SK-N-SH (cell line): ENCODE measurements at regions not wholly inside any gene's neighbourhood (a gene's known extent, or its start where the extent isn't known, plus 50 kb on each side); places are given as distances from the start of the nearest gene placed in this dataset.
A peak's percentile ranks its signal among the peaks of the same experiment; 100 is the strongest.

Source experiments
- CTCF ChIA-PET: fragments of 300-600, 350-600 bp; formaldehyde crosslinking; extraction: SDS; loops from one replicate; lab custom pipeline; 2021; lab: Yijun Ruan, JAX
- POLR2A ChIA-PET: fragments of 350-600 bp; sonication (Branson Sonifier 250); formaldehyde crosslinking; extraction: SDS; loops from one replicate; lab custom pipeline; 2020; ENCODE audit warnings: antibody characterized with exemption, inconsistent platforms; lab: Yijun Ruan, JAX
- DNase-seq: peaks from one replicate; pipeline ENCODE4 v3.0.0; 2012
- H2AFZ ChIP-seq: fragments of 200-600 bp; sonication (generic); 2 replicates; pipeline ENCODE4 v1.8.1; 2016; ENCODE audit warnings: antibody characterized with exemption, mild to moderate bottlenecking, low read depth
- H3F3A ChIP-seq: fragments of 200-600 bp; sonication (generic); replicated peaks from 2 replicates; pipeline ENCODE3; 2016; ENCODE audit warnings: antibody characterized with exemption, mild to moderate bottlenecking; ENCODE audit not compliant: insufficient read depth
- H3K27ac ChIP-seq, 2 experiments: fragments of 200-500 bp in 1 of 2; fragments of 200-600 bp in 1 of 2; sonication (Bioruptor generic) in 1 of 2; sonication (generic), shearing (Covaris generic) in 1 of 2; 2 replicates each; pipeline versions ENCODE4 v1.5.1 to v1.6.1; 2014 to 2016; ENCODE audit warnings: low read depth in 2 of 2, inconsistent platforms in 1 of 2, low read length in 1 of 2, mild to moderate bottlenecking in 1 of 2, mixed read lengths in 1 of 2
- H3K27me3 ChIP-seq: fragments of 200-600 bp; sonication (generic), shearing (Covaris generic); 2 replicates; pipeline ENCODE4 v1.6.1; 2016; ENCODE audit warnings: mixed run types; ENCODE audit not compliant: insufficient read depth
- H3K36me3 ChIP-seq, 2 experiments: fragments of 200-500 bp in 1 of 2; fragments of 200-600 bp in 1 of 2; sonication (Bioruptor generic) in 1 of 2; sonication (generic) in 1 of 2; replicated peaks in 1 of 2; 2 replicates each; pipeline versions ENCODE3 to v1.5.1; 2014 to 2016; ENCODE audit warnings: low read length in 1 of 2, mild to moderate bottlenecking in 1 of 2; ENCODE audit not compliant: insufficient read depth in 2 of 2, control insufficient read depth in 1 of 2
- H3K4me1 ChIP-seq, 2 experiments: fragments of 200-500 bp in 1 of 2; fragments of 200-600 bp in 1 of 2; sonication (Bioruptor generic) in 1 of 2; sonication (generic), shearing (Covaris generic) in 1 of 2; 2 replicates each; pipeline versions ENCODE4 v1.5.1 to v1.6.1; 2014 to 2016; ENCODE audit warnings: low read depth in 1 of 2, low read length in 1 of 2, mixed run types in 1 of 2; ENCODE audit not compliant: insufficient read depth in 2 of 2, control insufficient read depth in 1 of 2
- H3K4me2 ChIP-seq: fragments of 200-600 bp; sonication (generic), shearing (Covaris generic); 2 replicates; pipeline ENCODE4 v1.6.1; 2017; ENCODE audit warnings: mixed run types
- H3K4me3 ChIP-seq, 2 experiments: fragments of 200-500 bp in 1 of 2; fragments of 200-600 bp in 1 of 2; sonication (Bioruptor generic) in 1 of 2; sonication (generic), shearing (Covaris generic) in 1 of 2; 2 replicates each; pipeline versions ENCODE4 v1.5.1 to v1.8.1; 2014 to 2016; ENCODE audit warnings: low read depth in 2 of 2, inconsistent platforms in 1 of 2, low read length in 1 of 2, mild to moderate bottlenecking in 1 of 2, mixed read lengths in 1 of 2, moderate library complexity in 1 of 2
- H3K79me2 ChIP-seq: fragments of 200-600 bp; sonication (generic); 2 replicates; pipeline ENCODE4 v1.8.1; 2017; ENCODE audit warnings: mild to moderate bottlenecking; ENCODE audit not compliant: insufficient read depth
- H3K9ac ChIP-seq: fragments of 200-600 bp; sonication (generic); 2 replicates; pipeline ENCODE4 v1.6.1; 2017; ENCODE audit warnings: mixed run types
- H3K9me2 ChIP-seq: fragments of 200-600 bp; sonication (generic); 2 replicates; pipeline ENCODE4 v1.6.1; 2017; ENCODE audit warnings: mixed run types
- H3K9me3 ChIP-seq: fragments of 200-600 bp; sonication (generic); 2 replicates; pipeline ENCODE4 v1.6.1; 2017; ENCODE audit warnings: mixed run types, mild to moderate bottlenecking, moderate library complexity
- H4K20me1 ChIP-seq: fragments of 200-600 bp; sonication (generic); 2 replicates; pipeline ENCODE4 v1.6.1; 2017; ENCODE audit warnings: mild to moderate bottlenecking, mixed run types; ENCODE audit not compliant: insufficient read depth
- EP300 ChIP-seq, 2 experiments: IDR thresholded peaks; 2 replicates each; pipeline versions ENCODE4 v1.4.0 to v1.6.1; 2012; ENCODE audit warnings: borderline replicate concordance in 1 of 2, low read depth in 1 of 2, low read length in 1 of 2
- FOSL2 ChIP-seq: IDR thresholded peaks from 2 replicates; pipeline ENCODE4 v1.4.0; 2012; ENCODE audit warnings: low read depth, mild to moderate bottlenecking, moderate library complexity, borderline replicate concordance
- GATA2 ChIP-seq: sonication (generic); formaldehyde crosslinking; IDR thresholded peaks from 2 replicates; pipeline ENCODE4 v1.5.0; 2020; ENCODE audit warnings: mild to moderate bottlenecking, missing genetic modification reagents
- JUND ChIP-seq: IDR thresholded peaks from 2 replicates; pipeline ENCODE4 v1.4.0; 2012
- NFIC ChIP-seq: IDR thresholded peaks from 2 replicates; pipeline ENCODE4 v1.4.0; 2012; ENCODE audit warnings: borderline replicate concordance
- RAD21 ChIP-seq: IDR thresholded peaks from 2 replicates; pipeline ENCODE4 v1.6.1; 2012; ENCODE audit warnings: mild to moderate bottlenecking, low read length
- RCOR1 ChIP-seq: fragments of 150-350 bp; IDR thresholded peaks from 2 replicates; pipeline ENCODE4 v1.6.1; 2017; ENCODE audit warnings: antibody characterized with exemption, low read length
- RFX5 ChIP-seq: IDR thresholded peaks from 2 replicates; pipeline ENCODE4 v1.6.1; 2012; ENCODE audit warnings: mild to moderate bottlenecking, improper control_type of control experiment, low read length
- RXRA ChIP-seq: IDR thresholded peaks from 2 replicates; pipeline ENCODE4 v1.4.0; 2012; ENCODE audit warnings: low read depth, mild to moderate bottlenecking, borderline replicate concordance
- SIN3A ChIP-seq: IDR thresholded peaks from 2 replicates; pipeline ENCODE4 v1.6.1; 2012; ENCODE audit warnings: low read depth, mild to moderate bottlenecking, low read length, moderate library complexity, borderline replicate concordance
- SMC3 ChIP-seq: IDR thresholded peaks from 2 replicates; pipeline ENCODE4 v1.6.1; 2012; ENCODE audit warnings: low read depth, low read length, improper control_type of control experiment
- YY1 ChIP-seq: IDR thresholded peaks from 2 replicates; pipeline ENCODE4 v1.4.0; 2012; ENCODE audit warnings: low read depth, mild to moderate bottlenecking
- WGBS: methylation state at CpG from one replicate; pipeline ENCODE4 v1.1.6; 2017; ENCODE audit warnings: low lambda C conversion rate; 5-methylcytosine and 5-hydroxymethylcytosine counted together
- TF ChIP-seq, protein P1 (sequence below): fragments of 150-350 bp; IDR thresholded peaks from 2 replicates; pipeline ENCODE4 v1.6.1; 2016; ENCODE audit warnings: mild to moderate bottlenecking, low read depth, low read length
- TF ChIP-seq, protein P2 (sequence below): fragments of 150-350 bp; IDR thresholded peaks from 2 replicates; pipeline ENCODE4 v1.6.1; 2017; ENCODE audit warnings: antibody characterized with exemption, low read length, low read depth, borderline replicate concordance
- TF ChIP-seq, protein P3 (sequence below): IDR thresholded peaks from 2 replicates; pipeline ENCODE4 v1.4.0; 2012; ENCODE audit warnings: low read depth, borderline replicate concordance
- TF ChIP-seq, protein P4 (sequence below): IDR thresholded peaks from 2 replicates; pipeline ENCODE4 v1.4.0; 2012; ENCODE audit warnings: low read depth, borderline replicate concordance
- TF ChIP-seq, protein P5 (sequence below): IDR thresholded peaks from 2 replicates; pipeline ENCODE4 v1.4.0; 2012; ENCODE audit warnings: low read depth

DNA sequence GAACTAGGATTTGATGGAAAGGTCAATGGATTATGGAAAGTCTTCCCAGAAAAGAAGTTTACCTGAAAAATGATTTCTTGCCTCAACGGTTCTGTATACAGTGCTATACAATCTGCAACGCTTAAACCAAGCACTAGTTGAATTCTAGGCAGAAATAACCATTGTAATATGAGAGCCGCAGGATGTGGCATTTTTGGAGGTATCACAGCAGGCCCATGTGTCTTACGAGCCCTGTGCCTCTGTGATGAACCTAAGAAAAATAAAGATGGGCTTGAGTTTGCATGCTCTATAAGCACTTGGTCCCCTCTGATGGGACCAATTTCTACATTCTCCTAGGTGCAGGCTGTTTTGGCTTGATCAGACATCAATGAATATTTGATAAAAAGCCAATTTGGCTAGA is 78.7 kb upstream of the RFC3 start:
- no peak for TF ChIP-seq RCOR1
- no peak for TF ChIP-seq FOSL2
- TF ChIP-seq, protein P1, sequence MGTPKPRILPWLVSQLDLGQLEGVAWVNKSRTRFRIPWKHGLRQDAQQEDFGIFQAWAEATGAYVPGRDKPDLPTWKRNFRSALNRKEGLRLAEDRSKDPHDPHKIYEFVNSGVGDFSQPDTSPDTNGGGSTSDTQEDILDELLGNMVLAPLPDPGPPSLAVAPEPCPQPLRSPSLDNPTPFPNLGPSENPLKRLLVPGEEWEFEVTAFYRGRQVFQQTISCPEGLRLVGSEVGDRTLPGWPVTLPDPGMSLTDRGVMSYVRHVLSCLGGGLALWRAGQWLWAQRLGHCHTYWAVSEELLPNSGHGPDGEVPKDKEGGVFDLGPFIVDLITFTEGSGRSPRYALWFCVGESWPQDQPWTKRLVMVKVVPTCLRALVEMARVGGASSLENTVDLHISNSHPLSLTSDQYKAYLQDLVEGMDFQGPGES = no peak
- TF ChIP-seq, protein P2, sequence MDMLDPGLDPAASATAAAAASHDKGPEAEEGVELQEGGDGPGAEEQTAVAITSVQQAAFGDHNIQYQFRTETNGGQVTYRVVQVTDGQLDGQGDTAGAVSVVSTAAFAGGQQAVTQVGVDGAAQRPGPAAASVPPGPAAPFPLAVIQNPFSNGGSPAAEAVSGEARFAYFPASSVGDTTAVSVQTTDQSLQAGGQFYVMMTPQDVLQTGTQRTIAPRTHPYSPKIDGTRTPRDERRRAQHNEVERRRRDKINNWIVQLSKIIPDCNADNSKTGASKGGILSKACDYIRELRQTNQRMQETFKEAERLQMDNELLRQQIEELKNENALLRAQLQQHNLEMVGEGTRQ = no peak
- TF ChIP-seq, protein P3, sequence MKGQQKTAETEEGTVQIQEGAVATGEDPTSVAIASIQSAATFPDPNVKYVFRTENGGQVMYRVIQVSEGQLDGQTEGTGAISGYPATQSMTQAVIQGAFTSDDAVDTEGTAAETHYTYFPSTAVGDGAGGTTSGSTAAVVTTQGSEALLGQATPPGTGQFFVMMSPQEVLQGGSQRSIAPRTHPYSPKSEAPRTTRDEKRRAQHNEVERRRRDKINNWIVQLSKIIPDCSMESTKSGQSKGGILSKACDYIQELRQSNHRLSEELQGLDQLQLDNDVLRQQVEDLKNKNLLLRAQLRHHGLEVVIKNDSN = no peak
- TF ChIP-seq JUND = no peak
- TF ChIP-seq, protein P4, sequence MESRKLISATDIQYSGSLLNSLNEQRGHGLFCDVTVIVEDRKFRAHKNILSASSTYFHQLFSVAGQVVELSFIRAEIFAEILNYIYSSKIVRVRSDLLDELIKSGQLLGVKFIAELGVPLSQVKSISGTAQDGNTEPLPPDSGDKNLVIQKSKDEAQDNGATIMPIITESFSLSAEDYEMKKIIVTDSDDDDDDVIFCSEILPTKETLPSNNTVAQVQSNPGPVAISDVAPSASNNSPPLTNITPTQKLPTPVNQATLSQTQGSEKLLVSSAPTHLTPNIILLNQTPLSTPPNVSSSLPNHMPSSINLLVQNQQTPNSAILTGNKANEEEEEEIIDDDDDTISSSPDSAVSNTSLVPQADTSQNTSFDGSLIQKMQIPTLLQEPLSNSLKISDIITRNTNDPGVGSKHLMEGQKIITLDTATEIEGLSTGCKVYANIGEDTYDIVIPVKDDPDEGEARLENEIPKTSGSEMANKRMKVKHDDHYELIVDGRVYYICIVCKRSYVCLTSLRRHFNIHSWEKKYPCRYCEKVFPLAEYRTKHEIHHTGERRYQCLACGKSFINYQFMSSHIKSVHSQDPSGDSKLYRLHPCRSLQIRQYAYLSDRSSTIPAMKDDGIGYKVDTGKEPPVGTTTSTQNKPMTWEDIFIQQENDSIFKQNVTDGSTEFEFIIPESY = no peak
- no peak for TF ChIP-seq RXRA
- TF ChIP-seq RFX5 = no peak
- no peak for TF ChIP-seq EP300 (IDR thresholded peaks at IDR 0.05; ENCODE audit: borderline replicate concordance in 1 of 2, low read depth in 1 of 2, low read length in 1 of 2)
- no peak for TF ChIP-seq GATA2 (CRISPR knock-in tag)
- TF ChIP-seq YY1 = no peak
- TF ChIP-seq SIN3A = no peak
- TF ChIP-seq SMC3 = no peak
- no peak for TF ChIP-seq NFIC
- TF ChIP-seq, protein P5, sequence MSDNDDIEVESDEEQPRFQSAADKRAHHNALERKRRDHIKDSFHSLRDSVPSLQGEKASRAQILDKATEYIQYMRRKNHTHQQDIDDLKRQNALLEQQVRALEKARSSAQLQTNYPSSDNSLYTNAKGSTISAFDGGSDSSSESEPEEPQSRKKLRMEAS = no peak
- TF ChIP-seq RAD21 = no peak

More for the DNA sequence above, 78.7 kb upstream of the RFC3 start:
- no peak for DNase-seq
- ChIA-PET CTCF (interaction anchor here (1.5 kb wide), 1 partner anchor 15 kb away, joined by 5 read pairs; no protein-coding TSS in a partner anchor), POLR2A (no interaction called here)
- H3F3A ChIP-seq = no peaks in the 10 kb centered on the region
- no peak overlapping the region for H2AFZ ChIP-seq
- H3K4me2 ChIP-seq = no peak overlapping the region
- 97% methylated on average over 4 of the region's 4 CpGs for WGBS
- H3K27me3 ChIP-seq = no peaks in the 10 kb centered on the region
- H3K9me2 ChIP-seq = no peaks in the 10 kb centered on the region
- no peaks in the 10 kb centered on the region for H4K20me1 ChIP-seq
- no peaks in the 10 kb centered on the region for H3K9me3 ChIP-seq
- 0 out of 4 replicates have a peak overlapping the region, but pooled peaks of 1 of the 2 experiments have one; percentile 30 for H3K27ac ChIP-seq
- H3K36me3 ChIP-seq = no peaks in the 10 kb centered on the region
- peaks cover 0 to 5% of the 10 kb centered on the region in 2 experiments; a peak in 1 of 4 replicates for H3K4me1 ChIP-seq
- no peak overlapping the region for H3K9ac ChIP-seq
- H3K79me2 ChIP-seq = no peaks in the 10 kb centered on the region
- H3K4me3 ChIP-seq = no peak overlapping the region
